K562 (cell line): ENCODE measurements at regions not wholly inside any gene's neighbourhood (a gene's known extent, or its start where the extent isn't known, plus 50 kb on each side); places are given as distances from the start of the nearest gene placed in this dataset.

Source experiments
- ATAC-seq: fragments of 200-7000 bp; cut with Tn5 transposase; 3 replicates; pipeline ENCODE4 v1.9.1; 2020; ENCODE audit warnings: moderate library complexity
- BruUV-seq: library from RNA; stranded (reverse); fragments of 400-500 nt; replicated peaks from 2 replicates; lab custom pipeline; 2021; lab: Mats Ljungman, UMichigan
- CTCF ChIA-PET: fragments of 300-600 bp; formaldehyde crosslinking; extraction: SDS; loops from one replicate; lab custom pipeline; 2021; ENCODE audit warnings: low intra/inter-chr PET ratio; lab: Yijun Ruan, JAX
- POLR2A ChIA-PET: fragments of 300-600, 350-650 bp; sonication (Branson Sonifier 250); formaldehyde crosslinking; extraction: SDS; loops from one replicate; lab custom pipeline; 2021; ENCODE audit warnings: antibody characterized with exemption, inconsistent platforms; lab: Yijun Ruan, JAX
- DNase-seq, 4 experiments: peaks; one replicate each; pipeline versions ENCODE4 v3.0.0 to v3.0.0-alpha.2; 2011 to 2018; ENCODE audit warnings: low spot score in 3 of 4, mixed read lengths in 3 of 4; ENCODE audit errors: extremely low read depth in 1 of 4
- FAIRE-seq: peaks from 2 replicates; lab custom pipeline; 2011; peaks lifted over from hg19 to GRCh38; lab: Jason Lieb, UNC
- H2AFZ ChIP-seq: 2 replicates; pipeline ENCODE4 v1.6.0; 2011; ENCODE audit warnings: low read depth, low read length, control low read depth, inconsistent platforms
- H3K27ac ChIP-seq: fragments of 200-600 bp; 3 replicates; pipeline ENCODE4 v1.8.0; 2011; ENCODE audit warnings: low read depth, mild to moderate bottlenecking, control low read depth, inconsistent platforms, low read length, moderate library complexity, mixed read lengths; ENCODE audit errors: extremely low read depth
- H3K27me3 ChIP-seq, 2 experiments: fragments of 300-600 bp in 1 of 2; 2 replicates in 1 of 2; 3 replicates in 1 of 2; pipeline versions ENCODE4 v1.6.0 to v1.8.0; 2011; ENCODE audit warnings: inconsistent platforms in 2 of 2, low read length in 2 of 2, mild to moderate bottlenecking in 1 of 2, mixed read lengths in 1 of 2, moderate library complexity in 1 of 2; ENCODE audit not compliant: control insufficient read depth in 2 of 2, insufficient read depth in 2 of 2
- H3K36me3 ChIP-seq: fragments of 300-600 bp; 3 replicates; pipeline ENCODE4 v1.8.0; 2011; ENCODE audit warnings: mild to moderate bottlenecking, low read length, inconsistent platforms; ENCODE audit not compliant: control insufficient read depth, insufficient read depth
- H3K4me1 ChIP-seq, 2 experiments: fragments of 200-600 bp in 1 of 2; replicated peaks in 1 of 2; 2 replicates in 1 of 2; 3 replicates in 1 of 2; pipeline versions ENCODE4 v1.5.1 to v1.8.0; 2011; ENCODE audit warnings: inconsistent platforms in 2 of 2, low read length in 2 of 2, mild to moderate bottlenecking in 1 of 2, mixed read lengths in 1 of 2, moderate library complexity in 1 of 2; ENCODE audit not compliant: control insufficient read depth in 2 of 2, insufficient read depth in 2 of 2
- H3K4me2 ChIP-seq: 2 replicates; pipeline ENCODE4 v1.6.1; 2011; ENCODE audit warnings: low read length, control low read depth, inconsistent platforms, mixed read lengths; ENCODE audit not compliant: insufficient read depth
- H3K4me3 ChIP-seq: fragments of 200-600 bp; sonication (generic), shearing (Covaris generic); 2 replicates; pipeline ENCODE4 v1.5.1; 2016; ENCODE audit warnings: control low read depth, inconsistent platforms
- H3K79me2 ChIP-seq: fragments of 200-600 bp; 3 replicates; pipeline ENCODE4 v1.8.0; 2011; ENCODE audit warnings: low read length, inconsistent platforms; ENCODE audit not compliant: control insufficient read depth, insufficient read depth
- H3K9ac ChIP-seq, 2 experiments: 2 replicates each; pipeline versions ENCODE4 v1.6.0 to v1.6.1; 2011; ENCODE audit warnings: low read depth in 2 of 2, low read length in 2 of 2, control low read depth in 1 of 2, inconsistent platforms in 1 of 2, mild to moderate bottlenecking in 1 of 2, mixed read lengths in 1 of 2; ENCODE audit not compliant: insufficient read depth in 1 of 2
- H3K9me1 ChIP-seq: one replicate; pipeline ENCODE4 v1.6.0; 2011; ENCODE audit warnings: inconsistent platforms, mild to moderate bottlenecking, low read length, moderate library complexity; ENCODE audit not compliant: control insufficient read depth, insufficient read depth
- H3K9me3 ChIP-seq: replicated peaks from 2 replicates; pipeline ENCODE4 v1.5.1; 2011; ENCODE audit warnings: low read depth, low read length, inconsistent platforms; ENCODE audit not compliant: control insufficient read depth, insufficient read depth
- H4K20me1 ChIP-seq: replicated peaks from 2 replicates; pipeline ENCODE4 v1.6.1; 2011; ENCODE audit warnings: low read length, inconsistent platforms, mixed read lengths; ENCODE audit not compliant: control insufficient read depth, insufficient read depth
- BACH1 ChIP-seq: fragments of 200-800 bp; sonication (Bioruptor generic); IDR thresholded peaks from 2 replicates; pipeline ENCODE4 v1.6.1; 2016; ENCODE audit warnings: missing genetic modification characterization, missing compliant biosample characterization
- BRF2 ChIP-seq: IDR thresholded peaks from 3 replicates; pipeline ENCODE4 v1.6.1; 2011; ENCODE audit warnings: borderline replicate concordance, mild to moderate bottlenecking; ENCODE audit not compliant: insufficient read length, insufficient read depth
- CBFA2T2 ChIP-seq: fragments of 450-650 bp; conservative IDR thresholded peaks from 2 replicates; pipeline ENCODE4 v1.6.1; 2017; ENCODE audit warnings: mild to moderate bottlenecking
- FOXJ2 ChIP-seq: fragments of 200-800 bp; sonication (Bioruptor generic); IDR thresholded peaks from 2 replicates; pipeline ENCODE4 v1.6.1; 2016; ENCODE audit warnings: missing genetic modification characterization, missing compliant biosample characterization
- KDM5B ChIP-seq: fragments of 200-600 bp; sonication (generic); IDR thresholded peaks from 2 replicates; pipeline ENCODE4 v1.6.1; 2012; ENCODE audit warnings: low read depth, mild to moderate bottlenecking, moderate library complexity, low read length, control low read depth, inconsistent platforms; ENCODE audit not compliant: insufficient replicate concordance
- NFRKB ChIP-seq: fragments of 450-650 bp; IDR thresholded peaks from 2 replicates; pipeline ENCODE4 v1.6.1; 2016; ENCODE audit warnings: low read depth
- PHF20 ChIP-seq: fragments of 450-650 bp; IDR thresholded peaks from 2 replicates; pipeline ENCODE4 v1.6.1; 2018; ENCODE audit not compliant: partially characterized antibody
- POLR2AphosphoS5 ChIP-seq: IDR thresholded peaks from 2 replicates; pipeline ENCODE4 v1.6.1; 2011; ENCODE audit warnings: mild to moderate bottlenecking, low read depth, low read length, moderate library complexity; ENCODE audit not compliant: control insufficient read depth, insufficient read depth
- SREBF1 ChIP-seq: fragments of 150-350 bp; IDR thresholded peaks from 2 replicates; pipeline ENCODE4 v1.6.1; 2014; ENCODE audit warnings: antibody characterized with exemption, low read depth, low read length, borderline replicate concordance
- THAP7 ChIP-seq: fragments of 250-450 bp; sonication (Bioruptor Pico); IDR thresholded peaks from 2 replicates; pipeline ENCODE4 v1.5.0; 2021
- ZBTB33 ChIP-seq: sonication (generic); formaldehyde crosslinking; IDR thresholded peaks from 2 replicates; pipeline ENCODE4 v1.8.1; 2023; ENCODE audit warnings: mild to moderate bottlenecking, missing genetic modification reagents
- ZNF174 ChIP-seq: fragments of 250-450 bp; sonication (Bioruptor Pico); IDR thresholded peaks from 2 replicates; pipeline ENCODE4 v1.4.0; 2020; ENCODE audit warnings: mild to moderate bottlenecking
- WGBS: fragments of 100-300 bp; shearing (Covaris generic); methylation state at CpG from one replicate; pipeline ENCODE4 v1.1.6; 2016; ENCODE audit warnings: low coverage, mixed read lengths; ENCODE audit not compliant: insufficient coverage; ENCODE audit errors: missing lambda C conversion rate; 5-methylcytosine and 5-hydroxymethylcytosine counted together
- in situ Hi-C: fragments of 300-500 bp; cut with MboI; formaldehyde crosslinking; loops from 4 replicates; pipeline ENCODE4 v1.15.0; 2018; ENCODE audit warnings: inconsistent platforms, mixed read lengths
- intact Hi-C: fragments of 100-400 bp; cut with micrococcal nuclease; formaldehyde crosslinking; loops from 2 replicates; pipeline ENCODE4 v1.14.2; 2022

DNA sequence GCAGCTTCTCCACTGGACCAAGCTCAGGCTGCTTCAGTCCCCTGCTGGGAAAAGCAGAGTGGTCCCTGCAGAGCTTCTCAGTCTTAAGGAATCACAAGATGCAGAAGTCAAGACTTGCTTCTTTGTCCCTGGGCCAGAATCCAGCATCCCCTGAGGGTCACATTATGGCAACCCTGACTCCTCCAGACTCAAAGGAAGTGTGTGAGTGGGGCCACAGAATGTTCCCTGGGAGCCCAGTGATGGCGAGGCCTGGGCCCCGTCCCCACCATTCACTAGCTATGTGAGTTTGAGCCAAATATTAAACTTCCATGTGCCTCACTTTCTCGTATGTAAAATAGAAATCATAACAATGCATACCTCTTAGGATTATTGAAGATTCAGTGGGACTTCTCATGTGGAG is 122.2 kb upstream of the NCAM1 start:
- no peak overlapping the region for H3K9ac ChIP-seq
- no peaks in the 10 kb centered on the region for H3K79me2 ChIP-seq
- intact Hi-C loops: no loop called here
- no peaks in the 10 kb centered on the region for H3K9me3 ChIP-seq
- H3K4me2 ChIP-seq: no peak overlapping the region
- H3K27me3 ChIP-seq: no peaks in the 10 kb centered on the region
- no peak for DNase-seq
- no peak for ATAC-seq
- H3K27ac ChIP-seq: no peak overlapping the region
- POLR2A ChIA-PET: no interaction called here
- H4K20me1 ChIP-seq: 0 out of 2 replicates have a peak, but pooled peaks cover 2% of the 10 kb centered on the region
- no peaks in the 10 kb centered on the region for H3K36me3 ChIP-seq
- in situ Hi-C loops: loop anchor here (10.0 kb wide), 1 partner anchor 1446 kb away; no protein-coding TSS in a partner anchor
- CTCF ChIA-PET: no interaction called here
- no peaks in the 10 kb centered on the region for H3K9me1 ChIP-seq
- H3K4me3 ChIP-seq: no peak overlapping the region
- H2AFZ ChIP-seq: no peak overlapping the region
- no peak for TF ChIP-seq ZBTB33 (CRISPR knock-in tag)
- no peak for FAIRE-seq
- BruUV-seq: no TSS peak
- H3K4me1 ChIP-seq: no peaks in the 10 kb centered on the region
- WGBS: 0% methylated on average over 3 of the region's 3 CpGs

DNA sequence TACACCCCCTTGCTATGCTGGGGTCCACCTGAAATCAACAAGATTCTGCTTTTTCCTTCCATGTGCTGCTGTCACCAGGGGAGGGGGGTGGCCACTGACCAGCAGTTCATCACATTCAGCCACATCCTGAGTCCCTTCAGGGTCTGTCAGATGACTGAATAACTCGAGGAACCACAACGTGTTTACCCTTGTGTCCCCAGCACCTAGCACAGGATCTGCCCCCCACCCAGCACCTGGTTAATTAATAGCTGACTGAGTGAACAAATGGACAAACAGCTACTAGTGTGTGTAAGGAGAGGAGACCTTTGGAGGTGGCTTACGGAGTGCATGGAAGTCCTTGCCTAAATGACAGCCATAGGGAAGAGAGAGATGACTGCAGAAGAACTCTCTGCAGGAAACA is 119.5 kb upstream of the NCAM1 start:
- POLR2A ChIA-PET: no interaction called here
- in situ Hi-C loops: no loop called here
- 0 out of 2 replicates have a peak, but pooled peaks cover 4% of the 10 kb centered on the region for H4K20me1 ChIP-seq

More for the DNA sequence above, 119.5 kb upstream of the NCAM1 start:
- no TSS peak for BruUV-seq
- intact Hi-C loops: no loop called here
- H2AFZ ChIP-seq: no peak overlapping the region
- 0% methylated on average over 2 of the region's 3 CpGs for WGBS
- FAIRE-seq (no peak), DNase-seq (no peak), ATAC-seq (no peak)
- no peaks in the 10 kb centered on the region for H3K79me2 ChIP-seq
- H3K4me1 ChIP-seq: no peaks in the 10 kb centered on the region
- no peak overlapping the region for H3K4me3 ChIP-seq
- no peaks in the 10 kb centered on the region for H3K9me3 ChIP-seq
- H3K27me3 ChIP-seq: no peaks in the 10 kb centered on the region
- TF ChIP-seq BACH1 (tag): no peak
- TF ChIP-seq POLR2AphosphoS5: no peak
- no peak for TF ChIP-seq SREBF1
- no peak for TF ChIP-seq PHF20
- TF ChIP-seq NFRKB: no peak
- no peak for TF ChIP-seq FOXJ2 (tag)
- no peak for TF ChIP-seq KDM5B
- TF ChIP-seq CBFA2T2: no peak
- no peak for TF ChIP-seq BRF2
- no peak for TF ChIP-seq THAP7 (CRISPR knock-in tag)
- no peak for TF ChIP-seq ZNF174 (CRISPR knock-in tag)
- H3K36me3 ChIP-seq: no peaks in the 10 kb centered on the region
- no peak overlapping the region for H3K27ac ChIP-seq
- H3K9me1 ChIP-seq: no peaks in the 10 kb centered on the region
- CTCF ChIA-PET: no interaction called here
- no peak overlapping the region for H3K9ac ChIP-seq
- no peak overlapping the region for H3K4me2 ChIP-seq
